Mucosa of rectum (tissue), 2 donors: ENCODE measurements at regions not wholly inside any gene's neighbourhood (a gene's known extent, or its start where the extent isn't known, plus 50 kb on each side); places are given as distances from the start of the nearest gene placed in this dataset.

Source experiments
- H3K27ac ChIP-seq, 2 donors: one replicate each; pipeline ENCODE4 v1.7.0; 2013; ENCODE audit warnings: inconsistent platforms in 2 of 2, low read depth in 2 of 2, low read length in 2 of 2
- H3K27me3 ChIP-seq, 2 donors: one replicate each; pipeline ENCODE4 v1.7.0; 2013; ENCODE audit warnings: low read length in 2 of 2; ENCODE audit not compliant: control insufficient read depth in 2 of 2, insufficient read depth in 2 of 2
- H3K36me3 ChIP-seq, 2 donors: one replicate each; pipeline ENCODE4 v1.7.0; 2013; ENCODE audit warnings: low read length in 2 of 2; ENCODE audit not compliant: control insufficient read depth in 2 of 2, insufficient read depth in 2 of 2
- H3K4me1 ChIP-seq, 2 donors: one replicate each; pipeline ENCODE4 v1.7.0; 2013; ENCODE audit warnings: low read length in 2 of 2, mild to moderate bottlenecking in 1 of 2; ENCODE audit not compliant: control insufficient read depth in 2 of 2, insufficient read depth in 2 of 2
- H3K4me3 ChIP-seq, 2 donors: one replicate each; pipeline ENCODE4 v1.7.0; 2013; ENCODE audit warnings: low read length in 2 of 2
- H3K9ac ChIP-seq, 2 donors: one replicate each; pipeline ENCODE4 v1.7.0; 2013; ENCODE audit warnings: low read length in 2 of 2, low read depth in 1 of 2, mild to moderate bottlenecking in 1 of 2
- H3K9me3 ChIP-seq, 2 donors: one replicate each; pipeline ENCODE4 v1.7.0; 2013; ENCODE audit warnings: low read length in 2 of 2; ENCODE audit not compliant: control insufficient read depth in 2 of 2
- donor health status: healthy.
- donor health status: Normal muscosa, but diverticular disease.

DNA sequence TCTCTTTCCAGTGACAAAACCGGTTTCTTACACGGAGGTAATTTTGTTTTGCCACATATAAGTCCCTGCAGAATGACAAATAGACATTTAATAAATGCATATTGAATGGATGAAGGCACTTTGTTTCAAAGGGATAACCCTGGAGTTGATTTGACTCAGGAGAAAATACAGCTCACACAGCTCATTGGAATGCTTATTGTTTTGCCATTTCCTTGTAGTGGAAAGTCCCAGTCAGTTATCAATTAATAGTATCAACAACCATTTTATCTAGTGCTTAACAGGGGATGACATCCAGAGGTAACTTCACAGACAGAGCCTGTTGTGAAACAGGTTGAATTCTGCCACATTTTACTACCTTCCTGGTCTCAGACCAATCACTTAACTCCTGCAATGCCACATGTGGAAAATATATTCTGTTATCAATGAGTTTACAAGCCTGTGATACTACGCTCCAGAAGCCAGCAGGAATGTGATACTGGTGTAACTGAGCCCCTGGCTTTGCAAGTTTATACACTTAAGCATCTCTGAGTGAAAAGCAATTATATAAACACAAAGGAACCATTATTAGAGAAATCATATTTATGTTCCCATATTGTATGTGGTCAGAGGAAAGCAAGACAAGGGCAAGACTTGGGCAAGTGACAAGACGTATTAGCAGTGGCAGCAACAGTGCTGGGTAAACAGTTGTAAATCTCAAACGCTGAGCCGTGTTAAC lies 123.1 kb upstream of the ANKRD55 start:
- Histone ChIP-seq H3K9ac (no peak overlapping the region), H3K4me3 (no peak overlapping the region), H3K4me1 (peaks cover 0 to 2% of the 10 kb centered on the region in 2 donors), H3K36me3 (no peaks in the 10 kb centered on the region), H3K27ac (no peak overlapping the region), H3K27me3 (no peaks in the 10 kb centered on the region), H3K9me3 (no peaks in the 10 kb centered on the region)

GRCh38 chr5:56354836-56355235 lies 121.7 kb upstream of the ANKRD55 start:
- no peak overlapping the region for H3K4me3 ChIP-seq
- no peak overlapping the region for H3K9ac ChIP-seq
- H3K27ac ChIP-seq = no peak overlapping the region
- no peaks in the 10 kb centered on the region for H3K36me3 ChIP-seq
- peaks cover 0 to 2% of the 10 kb centered on the region in 2 donors for H3K4me1 ChIP-seq
- no peaks in the 10 kb centered on the region for H3K27me3 ChIP-seq
- no peaks in the 10 kb centered on the region for H3K9me3 ChIP-seq

DNA sequence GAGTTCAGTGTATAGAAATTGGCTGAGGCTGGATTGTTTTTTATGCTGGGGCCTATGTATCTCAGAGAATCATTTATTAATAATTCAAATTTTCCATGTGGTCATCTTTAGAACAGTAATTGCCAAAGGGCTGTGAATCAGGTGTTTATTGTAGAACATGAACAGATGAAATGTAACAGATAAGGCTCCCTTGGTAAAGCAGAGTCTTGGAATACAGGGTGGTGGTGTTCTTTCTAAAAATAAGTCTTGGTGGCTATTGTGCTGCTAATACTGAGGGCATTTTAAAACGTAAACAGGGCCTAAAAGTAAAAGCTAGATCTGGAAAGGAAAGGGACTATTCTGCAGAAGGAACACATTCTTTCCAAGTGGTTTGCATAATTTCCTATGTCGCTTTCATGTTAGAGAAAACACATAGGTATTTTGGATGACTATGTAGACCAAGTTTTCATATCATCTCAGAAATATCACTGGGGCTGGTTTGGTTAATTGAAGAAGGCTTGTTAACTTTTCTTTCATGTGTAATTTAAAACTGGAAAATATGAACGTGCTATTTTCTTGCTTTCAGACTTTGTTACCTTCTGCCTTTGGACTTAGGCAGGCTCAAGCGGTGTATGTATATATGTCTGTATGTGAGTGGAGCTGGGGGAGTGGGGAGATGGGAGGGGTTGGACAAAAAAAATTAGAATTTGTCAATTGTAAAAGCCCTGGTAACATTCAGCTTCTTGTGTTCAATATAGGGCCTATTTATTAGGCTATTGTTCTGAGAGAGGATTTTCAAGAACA lies 119.9 kb upstream of the ANKRD55 start:
- no peak overlapping the region for H3K4me3 ChIP-seq
- H3K27ac ChIP-seq = no peak overlapping the region
- H3K27me3 ChIP-seq = no peaks in the 10 kb centered on the region
- no peaks in the 10 kb centered on the region for H3K9me3 ChIP-seq
- H3K9ac ChIP-seq = no peak overlapping the region
- H3K4me1 ChIP-seq = peaks cover 0 to 2% of the 10 kb centered on the region in 2 donors
- no peaks in the 10 kb centered on the region for H3K36me3 ChIP-seq

GRCh38 chr5:56350597-56351170 lies 117.6 kb upstream of the ANKRD55 start:
- no peaks in the 10 kb centered on the region for H3K4me1 ChIP-seq
- H3K27ac ChIP-seq = no peak overlapping the region
- H3K27me3 ChIP-seq = no peaks in the 10 kb centered on the region
- H3K9me3 ChIP-seq = no peaks in the 10 kb centered on the region
- no peak overlapping the region for H3K4me3 ChIP-seq
- H3K9ac ChIP-seq = no peak overlapping the region
- no peaks in the 10 kb centered on the region for H3K36me3 ChIP-seq

DNA sequence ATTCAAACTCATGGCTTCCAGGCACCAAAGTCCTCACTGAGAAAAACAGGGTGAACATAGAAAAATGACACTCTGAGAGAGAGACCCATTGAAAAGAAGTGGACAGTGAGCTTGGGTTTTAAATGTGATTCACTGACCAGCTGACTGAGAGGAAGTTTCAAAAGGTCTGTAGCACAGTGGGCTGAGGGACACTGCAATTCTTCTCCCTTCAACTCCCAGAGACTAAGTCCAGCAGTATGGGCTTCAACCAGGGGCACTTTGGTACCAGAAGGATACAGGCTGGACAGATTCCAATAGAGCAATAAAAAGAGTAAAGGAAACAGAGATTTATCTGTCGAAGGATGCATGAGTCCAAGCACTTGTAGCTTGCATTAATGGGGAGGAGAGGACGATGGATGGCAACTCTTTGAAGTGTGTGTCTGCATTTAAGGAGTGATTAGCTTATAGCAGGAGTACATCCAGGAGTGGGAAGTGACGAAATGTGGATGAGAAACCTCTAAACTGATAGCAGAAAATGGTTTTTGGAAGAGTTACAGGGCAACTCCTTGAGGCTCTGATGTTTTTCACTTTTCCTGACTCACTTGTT lies 117.0 kb upstream of the ANKRD55 start:
- no peak overlapping the region for H3K9ac ChIP-seq
- no peak overlapping the region for H3K27ac ChIP-seq
- no peaks in the 10 kb centered on the region for H3K27me3 ChIP-seq
- no peak overlapping the region for H3K4me3 ChIP-seq
- H3K36me3 ChIP-seq = no peaks in the 10 kb centered on the region
- no peaks in the 10 kb centered on the region for H3K9me3 ChIP-seq
- H3K4me1 ChIP-seq = no peaks in the 10 kb centered on the region

DNA sequence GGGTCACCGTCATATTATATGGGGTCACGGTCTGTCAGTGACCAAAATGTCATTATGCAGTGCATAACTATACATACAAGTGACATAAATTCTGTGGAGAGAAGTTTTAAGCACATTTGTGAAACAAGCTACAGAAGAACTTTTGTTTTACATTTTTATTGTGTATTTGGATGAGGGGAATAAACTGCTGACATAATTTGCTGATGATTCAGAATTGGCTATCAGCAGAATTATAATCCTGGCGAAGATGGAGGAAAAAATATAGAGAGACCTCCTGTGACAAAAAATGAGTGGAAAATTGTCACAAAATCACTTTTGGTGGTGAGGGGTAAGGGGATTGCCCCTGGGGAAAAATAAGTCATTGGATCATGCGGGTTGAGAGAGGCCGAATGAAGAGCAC lies 116.3 kb upstream of the ANKRD55 start:
- Histone ChIP-seq H3K27ac (no peak overlapping the region), H3K36me3 (no peaks in the 10 kb centered on the region), H3K4me1 (no peaks in the 10 kb centered on the region), H3K9ac (no peak overlapping the region), H3K4me3 (no peak overlapping the region), H3K9me3 (no peaks in the 10 kb centered on the region), H3K27me3 (no peaks in the 10 kb centered on the region)

- H3K9me3 ChIP-seq = no peaks in the 10 kb centered on the region
- no peaks in the 10 kb centered on the region for H3K4me1 ChIP-seq
- H3K9ac ChIP-seq = no peak overlapping the region
- H3K27me3 ChIP-seq = no peaks in the 10 kb centered on the region
- H3K4me3 ChIP-seq = no peak overlapping the region
- no peak overlapping the region for H3K27ac ChIP-seq
- H3K36me3 ChIP-seq = no peaks in the 10 kb centered on the region
These were observed 113.8 kb upstream of the ANKRD55 start for GRCh38 chr5:56346741-56347535.

DNA sequence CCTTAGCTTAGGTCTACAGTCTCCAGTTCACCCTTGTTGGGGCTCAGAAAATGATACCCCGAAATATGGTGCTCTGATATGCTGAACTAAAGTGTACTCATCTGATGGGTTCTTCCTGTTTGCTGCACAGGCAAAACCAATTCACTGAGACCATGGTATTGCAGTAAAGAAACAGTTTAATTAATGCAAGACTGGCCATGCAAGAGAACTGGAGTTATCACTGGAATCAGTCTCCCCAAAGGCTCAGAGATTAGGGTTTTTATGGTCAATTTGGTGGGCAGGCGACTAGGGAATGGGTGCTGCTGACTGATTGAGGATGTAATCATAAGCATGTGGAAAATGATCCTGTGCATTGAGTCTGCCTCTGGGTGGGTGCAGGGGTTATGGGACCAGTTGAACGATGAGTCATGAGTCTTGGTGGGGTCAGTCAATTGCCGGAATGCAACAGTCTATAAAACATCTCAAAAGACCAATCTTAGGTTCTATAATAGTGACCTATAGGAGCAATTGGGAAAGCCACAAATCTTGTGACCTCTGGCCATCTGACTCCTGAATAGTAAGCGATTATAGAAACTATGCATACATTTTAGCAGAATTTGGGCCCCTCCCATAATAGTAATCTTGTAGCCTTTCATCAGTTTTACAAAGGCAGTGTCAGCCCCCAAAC lies 113.0 kb upstream of the ANKRD55 start:
- no peak overlapping the region for H3K9ac ChIP-seq
- no peaks in the 10 kb centered on the region for H3K27me3 ChIP-seq
- H3K4me3 ChIP-seq = no peak overlapping the region
- no peaks in the 10 kb centered on the region for H3K9me3 ChIP-seq
- H3K27ac ChIP-seq = no peak overlapping the region
- H3K36me3 ChIP-seq = no peaks in the 10 kb centered on the region
- H3K4me1 ChIP-seq = no peaks in the 10 kb centered on the region

GRCh38 chr5:56345352-56345751 lies 112.2 kb upstream of the ANKRD55 start:
- Histone ChIP-seq H3K4me1 (no peaks in the 10 kb centered on the region), H3K9ac (no peak overlapping the region), H3K36me3 (no peaks in the 10 kb centered on the region), H3K27ac (no peak overlapping the region), H3K9me3 (no peaks in the 10 kb centered on the region), H3K27me3 (no peaks in the 10 kb centered on the region), H3K4me3 (no peak overlapping the region)
